ENCODE measurements at regions not wholly inside any gene's neighbourhood (a gene's known extent, or its start where the extent isn't known, plus 50 kb on each side); places are given as distances from the start of the nearest gene placed in this dataset.

DNA sequence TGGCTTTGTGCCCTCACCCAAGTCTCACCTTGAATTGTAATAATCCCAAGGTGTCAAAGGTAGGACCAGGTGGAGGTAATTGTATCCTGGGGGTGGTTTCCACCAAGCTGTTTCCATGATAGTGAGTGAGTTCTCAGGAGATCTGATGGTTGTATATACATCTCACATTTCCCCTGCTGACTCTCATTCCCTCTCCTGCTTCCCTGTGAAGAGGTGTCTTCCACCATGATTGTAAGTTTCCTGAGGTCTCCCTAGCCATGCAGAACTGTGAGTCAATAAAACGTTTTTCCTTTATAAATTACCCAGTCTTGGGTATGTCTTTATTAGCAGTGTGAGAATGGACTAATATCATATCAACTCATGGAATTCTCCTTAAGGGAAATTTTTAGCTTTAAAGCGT is 302.6 kb downstream of the LIG4 start:
- DNase-seq (ENCODE audit: low read depth), result no peak

DNA sequence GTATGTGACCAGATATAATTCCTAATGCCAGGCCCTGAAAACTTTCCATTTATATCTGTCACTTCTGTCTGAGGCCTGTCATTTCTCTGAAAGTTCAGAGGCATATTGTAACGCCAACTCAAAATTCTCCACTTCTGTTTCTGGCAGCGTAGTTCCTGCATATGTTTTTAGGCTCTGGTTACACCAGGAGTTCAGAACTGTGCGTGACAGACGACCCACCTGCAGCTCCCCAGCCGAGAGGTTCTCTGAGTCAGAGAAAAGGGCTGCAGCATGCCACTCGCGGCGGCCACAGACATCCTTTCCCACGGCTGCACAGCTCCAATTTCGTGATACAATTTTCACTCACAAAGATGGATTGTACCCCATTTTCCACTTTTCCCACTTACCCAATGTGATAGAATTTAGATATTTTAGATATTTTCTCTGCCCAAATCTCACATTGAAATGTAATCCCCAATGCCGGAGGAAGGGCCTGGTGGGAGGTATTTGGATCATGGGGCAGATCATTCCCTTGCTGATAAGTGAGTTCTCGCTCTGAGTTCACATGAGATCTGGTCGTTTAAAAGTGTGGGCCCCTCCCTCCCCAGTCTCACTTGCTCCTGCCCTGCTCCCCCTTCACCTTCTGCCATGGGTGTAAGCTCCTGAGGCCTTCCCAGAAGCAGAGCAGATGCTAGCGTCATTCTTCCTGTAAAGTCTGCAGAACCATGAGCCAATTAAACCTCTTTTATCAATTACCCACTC is 308.1 kb downstream of the LIG4 start:
- no peak for DNase-seq (ENCODE audit: low read depth)

DNA sequence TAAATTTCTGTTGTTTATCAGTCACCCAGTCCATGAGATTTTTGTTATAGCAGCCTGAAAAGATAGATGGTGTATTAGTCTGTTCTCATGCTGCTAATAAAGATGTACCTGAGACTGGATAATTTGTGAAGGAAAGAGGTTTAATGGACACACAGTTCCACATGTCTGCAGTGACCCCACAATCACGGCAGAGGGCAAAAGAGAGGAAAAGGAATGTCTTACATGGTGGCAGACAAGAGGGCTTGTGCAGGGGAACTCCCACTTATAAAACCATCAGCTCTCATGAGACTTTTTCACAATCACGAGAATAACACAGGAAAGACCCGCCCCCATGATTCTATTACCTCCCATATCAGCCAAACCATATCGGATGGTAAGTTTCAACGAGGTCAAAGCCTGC is 309.2 kb downstream of the LIG4 start:
- DNase-seq (ENCODE audit: low read depth), result no peak

DNA sequence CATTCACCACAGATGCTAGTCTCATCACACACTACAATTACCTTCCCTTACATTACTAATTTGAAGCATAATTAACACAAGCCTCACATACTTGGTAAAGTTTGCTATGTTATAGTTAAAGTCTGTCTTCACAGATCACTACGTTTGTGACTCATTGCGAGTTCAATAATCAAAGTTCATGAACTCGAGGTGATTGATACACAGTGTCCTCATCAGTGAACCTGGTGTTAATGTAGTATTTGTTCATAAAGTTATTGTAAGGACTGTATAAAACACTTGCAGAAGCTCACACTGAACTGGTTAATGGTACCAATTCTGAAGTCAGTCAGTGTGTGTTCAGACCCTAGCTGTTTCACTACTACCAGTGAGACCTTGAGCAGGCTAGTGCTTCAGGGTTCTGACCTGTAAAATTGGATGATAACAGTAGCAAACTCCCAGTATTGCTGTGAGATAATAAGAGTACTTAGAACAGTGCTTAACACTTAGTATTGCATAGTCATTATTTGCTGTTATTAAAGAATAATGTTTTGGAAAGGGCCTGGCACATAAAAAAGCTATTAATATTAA is 313.3 kb downstream of the LIG4 start:
- no peak for DNase-seq (ENCODE audit: low read depth)

DNA sequence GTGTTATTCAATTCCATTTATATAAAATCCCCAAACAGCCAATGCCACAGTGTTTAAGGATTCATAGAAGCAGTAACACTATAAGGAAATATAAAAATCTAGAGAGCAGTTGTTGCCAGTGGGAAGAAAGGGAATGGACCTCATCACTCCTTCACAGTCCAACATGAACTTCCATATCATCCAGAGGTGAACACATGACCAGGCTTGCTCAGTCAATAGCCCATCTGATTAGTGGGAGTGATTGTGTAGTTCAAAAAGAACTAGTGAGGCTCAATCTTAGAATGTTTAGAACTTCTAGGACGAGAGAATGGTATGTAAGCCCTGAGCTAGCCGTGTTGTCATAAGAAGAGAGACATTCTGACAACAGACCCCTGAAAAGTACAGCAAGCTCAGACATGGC is 314.1 kb downstream of the LIG4 start:
- no peak for DNase-seq (ENCODE audit: low read depth)

DNA sequence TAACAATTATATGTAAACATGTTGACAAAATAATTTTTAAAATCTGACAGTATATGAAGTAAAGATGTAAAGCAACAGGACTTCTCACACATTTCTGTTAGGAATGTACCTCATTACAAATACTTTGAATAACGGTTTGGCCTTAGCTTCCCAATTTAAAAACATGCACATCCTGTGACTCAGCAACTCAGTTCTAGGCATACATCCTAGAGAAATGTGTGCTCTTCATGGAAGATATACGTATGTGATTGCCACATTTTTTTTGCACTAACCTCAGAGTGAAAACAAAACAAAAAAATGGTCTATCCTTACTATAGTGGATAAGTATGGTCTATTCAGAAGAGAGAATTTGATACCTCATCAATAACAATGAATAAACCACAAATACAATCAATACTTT is 314.6 kb downstream of the LIG4 start:
- no peak for DNase-seq (ENCODE audit: low read depth)

DNA sequence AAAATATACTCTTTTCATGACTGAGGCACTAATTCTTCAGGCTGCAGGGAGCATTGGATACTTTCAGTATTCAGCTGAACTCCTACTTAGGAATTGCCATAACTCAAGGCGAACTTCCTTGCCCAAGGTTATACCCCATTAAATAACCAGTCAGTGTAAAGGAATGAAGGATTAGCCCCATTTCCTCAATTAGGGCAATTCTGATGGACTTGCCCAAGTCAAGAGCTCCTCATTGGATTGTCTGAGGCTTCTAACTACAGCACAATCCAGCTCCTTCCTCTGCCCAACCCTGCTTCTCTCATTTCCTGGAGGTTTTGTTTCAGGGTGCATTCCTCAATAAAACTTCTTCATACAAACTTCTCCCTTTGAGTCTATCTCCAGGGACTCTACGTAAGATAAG is 329.2 kb downstream of the LIG4 start:
- no peak for DNase-seq (ENCODE audit: low read depth)

DNA sequence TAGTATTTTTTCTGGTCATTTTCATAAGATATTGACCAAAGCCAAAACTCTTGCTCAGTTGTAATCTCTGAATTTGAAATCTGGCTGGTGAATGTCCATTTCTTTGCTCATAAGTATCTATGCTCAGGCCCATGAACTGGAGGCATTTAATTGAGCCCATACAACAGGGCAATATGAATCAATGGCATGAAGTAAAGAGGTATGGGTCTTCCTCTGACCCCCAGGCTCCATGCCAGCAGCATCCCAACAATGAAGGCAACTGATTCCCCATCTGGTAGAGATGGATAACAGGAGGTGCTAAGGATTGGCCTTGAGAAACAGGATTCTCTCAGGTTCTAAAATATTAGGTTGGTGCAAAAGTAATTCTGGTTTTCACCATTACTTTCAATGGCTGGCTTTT is 330.8 kb downstream of the LIG4 start:
- no peak for DNase-seq (ENCODE audit: low read depth)

DNA sequence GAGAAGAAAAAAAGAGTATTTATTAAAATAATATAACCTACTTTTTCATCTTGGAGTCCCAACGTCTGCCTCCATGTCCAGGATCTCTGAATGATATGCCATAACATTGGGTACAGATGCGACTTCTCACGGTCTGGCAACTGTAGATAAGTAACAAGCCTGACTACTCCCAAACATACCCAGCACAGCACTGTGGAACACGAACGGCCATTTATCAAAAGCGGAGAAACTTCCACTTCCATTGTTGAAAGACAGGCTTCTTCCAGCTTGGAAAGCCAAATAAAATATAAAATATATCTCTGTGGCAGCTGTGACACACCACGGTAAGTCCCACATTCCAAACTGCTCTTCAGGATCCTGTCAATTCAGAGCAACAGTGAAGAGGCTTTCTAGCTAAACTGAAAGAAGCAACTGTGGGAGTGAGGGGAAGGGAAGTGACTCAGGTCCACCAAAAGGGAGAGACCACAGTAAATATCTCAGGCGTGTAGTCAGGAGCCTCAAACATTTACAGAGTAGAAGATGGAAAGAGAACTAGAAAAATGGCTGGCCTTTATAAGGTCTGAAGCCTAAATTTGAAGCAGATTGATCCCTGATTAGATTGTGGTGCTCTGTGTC is 331.7 kb downstream of the LIG4 start:
- DNase-seq (ENCODE audit: low read depth), result no peak

DNA sequence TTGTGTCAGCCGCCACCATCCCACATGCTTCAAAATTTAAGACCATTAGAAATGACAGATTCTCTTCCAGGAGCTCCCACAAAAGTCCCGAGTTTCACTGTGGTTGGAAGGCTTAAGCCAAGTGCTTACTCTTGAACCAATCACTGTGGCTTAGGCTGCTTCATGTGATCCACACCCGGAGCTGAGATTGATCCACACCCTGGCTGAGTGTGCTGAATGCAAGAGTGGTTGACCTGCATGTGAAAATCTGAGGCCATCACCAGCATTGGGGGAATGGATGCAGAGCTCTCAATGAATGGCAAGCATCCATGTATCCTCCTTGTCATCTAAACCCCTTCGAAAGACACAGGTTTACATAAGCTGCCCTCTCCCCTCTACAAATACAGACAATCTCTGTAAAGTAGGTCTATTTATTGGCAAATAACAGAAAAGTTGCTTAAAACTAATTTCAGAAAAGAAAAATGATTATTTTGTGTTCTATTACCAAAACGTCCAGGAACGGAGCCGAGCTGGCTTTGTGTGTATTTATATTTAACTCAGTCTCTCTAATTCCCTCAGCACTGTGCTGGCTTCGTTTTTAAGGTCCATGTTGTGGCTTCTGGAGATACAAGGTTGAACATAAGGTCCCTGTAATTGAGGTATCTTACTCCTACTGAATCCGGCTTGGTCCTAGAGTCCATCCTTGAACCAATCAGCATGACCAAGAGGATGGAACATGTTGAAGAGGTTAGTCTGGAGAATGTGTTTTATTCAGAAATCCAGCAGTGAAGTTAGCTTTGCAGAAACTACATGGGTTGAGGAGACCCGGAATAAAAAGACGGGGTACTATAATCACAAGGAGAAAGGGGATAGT is 332.4 kb downstream of the LIG4 start:
- DNase-seq (ENCODE audit: low read depth), result no peak

DNA sequence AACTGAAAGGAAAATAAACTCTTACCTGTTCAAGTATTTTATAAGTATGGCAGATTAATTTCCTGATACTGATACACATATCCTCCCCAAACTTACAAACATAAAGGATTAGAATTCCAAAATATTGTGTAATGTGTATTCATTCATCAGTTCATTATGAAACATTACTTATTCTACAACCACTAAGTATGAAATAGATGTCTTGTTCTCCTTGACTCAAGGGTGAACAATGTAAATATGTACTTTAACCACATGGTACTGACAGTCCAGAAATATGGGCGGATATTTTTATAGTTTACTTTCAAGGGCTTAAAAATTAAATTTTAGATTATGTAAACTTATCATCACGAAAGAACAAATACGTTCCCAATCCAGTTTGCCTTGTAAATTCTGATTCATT is 334.0 kb downstream of the LIG4 start:
- DNase-seq (ENCODE audit: low read depth), result no peak

DNA sequence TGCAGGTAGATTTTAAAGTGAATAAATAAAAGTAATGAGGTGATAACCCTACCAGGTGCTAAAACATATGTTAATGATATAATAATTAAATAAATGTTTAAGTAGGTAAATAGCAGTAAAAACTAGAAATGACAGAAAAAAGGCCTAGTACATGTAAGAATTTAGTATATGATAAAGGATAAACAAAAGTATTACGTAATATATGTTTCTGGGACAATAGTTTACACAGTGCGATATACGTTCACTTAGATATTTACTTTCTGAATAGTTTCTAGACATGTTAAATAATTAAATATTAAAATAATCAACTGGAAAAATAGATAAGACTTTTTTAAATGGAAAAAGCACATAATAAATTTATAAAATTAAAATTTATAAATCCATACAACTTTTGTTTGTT is 340.9 kb downstream of the LIG4 start:
- DNase-seq (ENCODE audit: low read depth), result no peak

DNA sequence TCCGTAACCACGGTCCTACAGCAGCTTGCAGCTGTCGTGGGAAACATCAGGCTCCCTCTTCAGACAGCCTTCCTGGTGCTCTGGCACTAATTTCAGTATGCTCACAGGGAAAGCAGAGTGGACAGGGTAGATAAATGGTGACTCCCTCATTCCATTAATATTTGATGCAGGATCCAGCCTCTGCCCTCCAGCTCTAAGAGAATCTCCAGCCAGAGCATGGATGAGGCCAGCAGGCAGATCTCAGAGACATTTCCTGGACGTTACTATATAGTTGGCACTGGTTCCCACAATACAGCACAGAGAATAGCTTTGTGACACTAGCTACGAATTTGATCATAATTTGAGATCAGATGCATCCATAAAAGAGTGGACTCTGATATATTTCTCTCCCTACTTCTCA is 341.4 kb downstream of the LIG4 start:
- no peak for DNase-seq (ENCODE audit: low read depth)

DNA sequence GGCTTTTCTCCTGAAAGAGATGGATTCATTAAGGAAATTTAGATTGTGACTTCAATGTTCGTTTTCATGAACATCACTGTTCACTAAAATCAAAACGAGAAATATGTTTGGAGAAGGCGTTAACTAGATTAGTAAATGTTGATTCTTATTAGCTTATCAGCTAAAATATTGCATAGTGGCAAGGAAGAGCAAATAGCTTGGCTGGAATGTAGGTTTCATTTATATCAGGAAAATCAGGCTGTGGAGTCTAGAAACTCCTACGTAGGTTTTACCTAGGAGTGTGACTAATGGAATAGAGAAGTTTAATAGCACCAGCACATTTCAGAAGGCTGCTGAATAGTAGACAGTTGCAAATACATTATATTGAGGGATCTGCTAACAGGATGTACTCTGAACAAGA is 344.9 kb downstream of the LIG4 start:
- DNase-seq (ENCODE audit: low read depth), result no peak

DNA sequence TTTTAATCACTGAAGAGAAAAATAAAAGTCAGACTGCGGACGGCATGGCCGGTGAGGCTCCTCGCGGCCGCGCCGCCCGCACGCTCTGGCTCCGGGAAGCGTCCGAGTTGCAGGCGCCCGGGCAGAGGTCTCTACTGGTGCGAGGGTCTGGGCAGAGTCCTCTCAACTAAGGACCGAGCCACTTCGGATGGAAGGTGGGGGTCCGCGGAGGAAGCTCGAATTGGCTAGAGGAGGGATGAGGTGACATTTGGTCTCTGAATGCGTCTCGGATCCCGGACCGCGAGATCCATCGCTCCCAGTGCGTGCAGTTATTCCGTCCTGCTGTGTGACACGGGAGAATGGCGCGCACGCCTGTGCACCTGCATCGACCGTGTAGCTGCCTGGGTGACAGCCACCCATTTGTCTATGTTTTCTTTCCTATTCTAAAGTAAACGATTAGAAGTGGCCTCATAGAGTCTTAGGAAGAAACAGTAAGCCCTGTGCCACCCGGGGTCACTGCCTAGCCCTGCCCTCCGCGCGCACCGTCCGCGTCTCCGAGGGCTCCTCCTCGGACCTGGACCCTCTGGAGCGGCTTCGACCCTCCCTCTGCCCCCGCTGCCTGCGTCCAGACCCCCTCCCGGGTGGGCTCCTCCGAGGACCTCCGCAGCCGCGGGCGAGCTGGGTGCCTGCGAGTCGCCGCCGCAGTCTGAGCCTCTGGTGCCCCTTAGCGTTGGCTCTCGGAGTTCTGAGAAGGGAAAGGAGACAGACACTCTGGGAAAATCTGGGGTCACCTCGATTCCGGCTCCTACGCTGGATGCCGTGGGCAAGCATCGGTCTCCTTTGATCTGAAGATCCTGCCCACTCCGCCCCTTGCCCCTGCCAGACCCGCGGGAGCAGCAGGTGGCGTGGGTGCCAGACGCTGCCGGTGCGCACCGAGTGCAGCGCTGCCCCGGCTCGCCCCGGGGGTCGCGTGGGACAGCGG is 347.4 kb downstream of the LIG4 start:
- DNase-seq (ENCODE audit: low read depth), result no peak

DNA sequence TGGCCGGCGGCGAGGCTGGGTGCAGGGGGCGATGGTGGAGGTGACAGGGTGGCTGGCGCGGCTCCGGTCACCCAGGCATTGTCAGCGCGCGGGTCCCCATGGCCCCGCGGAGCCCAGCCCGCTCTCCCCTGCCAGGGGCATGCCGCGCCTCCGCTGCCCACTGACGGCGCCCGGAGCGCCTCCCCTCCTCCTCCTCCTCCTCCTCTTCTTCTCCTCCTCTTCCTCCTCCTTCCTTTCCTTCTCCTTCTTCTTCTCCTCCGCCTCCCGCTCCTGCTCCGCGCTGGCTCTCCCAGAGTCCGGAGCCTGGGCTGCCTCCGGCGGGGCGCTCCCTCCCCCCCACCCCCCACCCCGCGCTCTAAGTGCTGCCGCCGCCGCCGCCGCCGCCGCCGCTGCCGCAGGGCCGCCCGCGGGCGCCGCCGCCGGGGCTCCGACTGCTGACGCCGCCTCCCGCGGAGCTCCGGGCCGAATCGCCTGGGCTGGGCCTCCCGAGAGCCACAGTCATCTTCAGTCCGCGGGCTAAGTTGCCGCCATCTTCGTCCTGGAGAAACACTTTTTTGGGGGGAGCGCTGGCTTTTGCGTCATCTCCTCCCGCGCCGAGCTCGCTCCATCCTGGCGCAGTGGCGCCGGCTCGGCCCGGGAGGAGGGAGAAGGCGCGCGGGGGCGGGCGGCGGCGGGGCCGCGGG is 348.3 kb downstream of the LIG4 start:
- DNase-seq (ENCODE audit: low read depth), result no peak

DNA sequence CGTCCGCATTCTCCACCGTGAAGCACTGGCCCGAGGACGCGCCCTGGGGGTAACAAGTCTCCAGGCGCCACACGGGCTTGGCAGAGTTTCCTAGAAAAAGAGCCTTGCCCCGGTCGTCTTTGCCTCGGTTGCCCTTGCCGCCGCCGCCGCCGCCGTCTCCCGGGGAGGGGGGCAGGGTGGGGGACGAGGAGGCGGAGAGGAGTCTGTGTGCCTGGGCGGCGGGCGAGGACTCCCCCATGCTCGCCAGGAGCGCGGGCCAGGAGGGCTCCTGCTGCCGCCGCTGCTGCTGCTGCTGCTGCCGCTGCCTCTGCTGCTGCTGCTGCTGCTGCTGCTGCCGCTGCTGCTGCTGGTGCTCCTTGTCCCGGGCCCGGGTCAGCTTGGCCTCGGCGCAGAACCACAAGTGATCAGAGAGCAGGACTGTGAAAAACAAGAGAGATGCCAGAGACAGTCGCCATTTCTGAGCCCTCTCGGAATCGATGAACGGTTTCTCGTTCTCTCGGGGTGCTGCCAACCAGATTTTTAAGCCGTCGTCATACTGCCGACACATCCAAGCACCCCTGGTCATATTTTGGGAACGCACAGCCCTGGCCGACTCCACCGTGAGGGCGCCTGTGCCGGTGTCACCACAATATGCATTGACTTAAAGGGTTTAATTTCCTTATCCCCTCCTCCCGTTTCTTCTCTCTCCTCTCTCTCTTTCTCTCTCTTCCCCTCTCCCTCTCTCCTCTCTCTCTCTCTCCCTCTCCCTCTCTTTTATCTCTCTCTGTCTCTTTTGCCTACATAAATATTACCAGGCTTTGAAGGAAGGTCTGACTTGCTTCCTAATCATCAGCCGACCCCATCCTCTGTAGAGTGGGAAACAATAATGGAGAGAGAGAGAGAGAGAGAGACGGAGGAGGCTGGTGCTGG is 349.1 kb downstream of the LIG4 start:
- DNase-seq (ENCODE audit: low read depth), result no peak

DNA sequence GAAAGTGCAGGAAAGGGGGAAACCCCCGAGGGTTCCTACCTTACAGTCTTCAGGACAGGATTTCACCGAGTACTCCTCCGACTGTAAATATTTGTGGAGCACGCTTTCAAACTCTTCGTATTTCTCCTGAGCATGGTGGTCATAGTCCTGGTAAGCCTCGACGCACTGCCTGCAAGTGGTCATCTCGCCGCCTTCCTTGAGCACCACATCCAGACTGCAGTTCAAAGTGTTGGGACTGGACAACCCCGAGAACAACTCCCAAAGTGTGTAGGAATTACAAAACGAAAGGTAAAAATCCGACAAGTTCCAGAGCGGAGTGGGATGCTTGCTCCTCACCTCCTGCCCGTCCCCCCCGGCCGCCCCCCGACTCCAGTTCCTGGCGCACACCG is 349.7 kb downstream of the LIG4 start:
- no peak for DNase-seq (ENCODE audit: low read depth)

DNA sequence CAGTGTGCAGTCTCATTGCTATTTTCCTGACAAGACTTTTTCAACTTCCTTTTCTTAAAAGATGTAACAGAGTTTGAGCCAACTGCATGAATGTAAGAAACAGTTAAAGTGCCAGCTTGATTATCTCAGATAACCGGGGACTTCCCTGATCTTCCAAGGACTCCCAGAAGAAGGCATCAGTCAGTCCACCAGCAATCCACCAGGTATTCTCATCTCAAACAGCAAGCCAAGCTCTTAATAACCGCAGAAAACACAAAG is 350.1 kb downstream of the LIG4 start:
- no peak for DNase-seq (ENCODE audit: low read depth)

DNA sequence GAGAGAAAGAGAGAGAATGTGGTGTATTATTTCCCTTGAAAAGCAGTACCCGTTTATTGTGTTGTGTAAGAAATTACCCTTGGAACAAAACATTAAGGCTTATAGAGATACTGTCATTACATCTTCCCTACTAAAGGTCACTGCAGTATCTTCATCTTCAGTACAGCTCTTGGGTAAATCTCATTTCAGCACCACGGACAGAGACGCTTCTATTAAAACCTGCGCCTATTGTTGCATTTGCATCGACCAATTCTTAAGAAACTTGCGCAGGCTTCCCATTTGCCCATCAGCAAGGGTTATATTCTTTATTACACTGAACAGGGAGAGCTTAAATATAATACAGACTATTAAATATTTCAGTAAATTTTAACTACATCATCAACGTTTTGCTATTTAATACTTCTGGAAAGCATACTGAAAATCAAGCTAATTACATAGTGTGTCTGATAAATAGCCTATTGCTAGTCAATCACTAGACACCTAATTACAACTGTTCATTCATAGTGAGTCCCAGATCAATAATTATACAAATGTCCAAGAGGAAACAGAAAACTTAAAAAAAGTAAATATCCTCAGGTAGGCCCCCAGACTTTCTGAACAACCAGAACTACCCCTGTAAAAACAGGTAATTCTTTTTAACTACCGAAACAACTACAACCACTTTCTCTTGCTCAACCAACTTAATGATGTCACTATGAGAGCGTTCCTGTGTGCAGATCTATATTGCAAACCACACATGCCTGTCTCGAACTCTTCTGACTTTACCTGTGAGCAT is 350.6 kb downstream of the LIG4 start:
- no peak for DNase-seq (ENCODE audit: low read depth)

Data from stimulated activated CD4-positive, alpha-beta T cell treated with anti-CD3 and anti-CD28 coated beads, Interleukin-2, amount 100 ng/mL, for 4 hours (primary cell).